WTC11 (cell line): ENCODE measurements at regions not wholly inside any gene's neighbourhood (a gene's known extent, or its start where the extent isn't known, plus 50 kb on each side); places are given as distances from the start of the nearest gene placed in this dataset.

Experiments
- CREM ChIP-seq: sonication (generic); formaldehyde crosslinking; IDR thresholded peaks from 2 replicates; pipeline ENCODE4 v1.8.1; 2022; ENCODE audit warnings: mild to moderate bottlenecking, missing genetic modification reagents, moderate library complexity
- CTCF ChIP-seq: fragments of 200-600 bp; IDR thresholded peaks from 2 replicates; pipeline ENCODE4 v1.8.0; 2022; ENCODE audit warnings: antibody characterized with exemption
- FOXJ3 ChIP-seq: sonication (generic); formaldehyde crosslinking; IDR thresholded peaks from 2 replicates; pipeline ENCODE4 v1.9.0; 2021; ENCODE audit warnings: missing genetic modification reagents, mild to moderate bottlenecking, borderline replicate concordance
- HMGXB4 ChIP-seq: sonication (generic); formaldehyde crosslinking; IDR thresholded peaks from 2 replicates; pipeline ENCODE4 v1.8.1; 2023; ENCODE audit warnings: mild to moderate bottlenecking, moderate library complexity, missing genetic modification reagents
- NFE2L1 ChIP-seq: sonication (generic); formaldehyde crosslinking; IDR thresholded peaks from 2 replicates; pipeline ENCODE4 v1.8.1; 2023; ENCODE audit warnings: missing genetic modification reagents
- SOX15 ChIP-seq: fragments of 250-450 bp; sonication (Bioruptor Pico); IDR thresholded peaks from 2 replicates; pipeline ENCODE4 v1.9.0; 2021; ENCODE audit warnings: mild to moderate bottlenecking
- STAT6 ChIP-seq: sonication (generic); formaldehyde crosslinking; conservative IDR thresholded peaks from 2 replicates; pipeline ENCODE4 v1.8.1; 2023; ENCODE audit warnings: mild to moderate bottlenecking, low read depth, missing genetic modification reagents, moderate library complexity
- USF2 ChIP-seq: sonication (generic); formaldehyde crosslinking; IDR thresholded peaks from 2 replicates; pipeline ENCODE4 v1.8.1; 2023; ENCODE audit warnings: mild to moderate bottlenecking, missing genetic modification reagents, moderate library complexity
- ZBTB43 ChIP-seq: sonication (generic); formaldehyde crosslinking; IDR thresholded peaks from 2 replicates; pipeline ENCODE4 v1.8.1; 2023; ENCODE audit warnings: mild to moderate bottlenecking, missing genetic modification reagents
- ZNF416 ChIP-seq: fragments of 250-450 bp; sonication (Bioruptor Pico); IDR thresholded peaks from 2 replicates; pipeline ENCODE4 v1.9.0; 2021; ENCODE audit warnings: mild to moderate bottlenecking, inconsistent platforms

- TF ChIP-seq FOXJ3 (CRISPR knock-in tag) (no peak), USF2 (no peak), CREM (CRISPR knock-in tag) (no peak), HMGXB4 (no peak), CTCF (no peak), STAT6 (no peak), ZBTB43 (CRISPR knock-in tag) (no peak), NFE2L1 (no peak), SOX15 (CRISPR knock-in tag) (no peak), ZNF416 (no peak)
Observed at GRCh38 chr6:4585682-4586468, 190.3 kb upstream of the CDYL start.
